ENCODE measurements at regions not wholly inside any gene's neighbourhood (a gene's known extent, or its start where the extent isn't known, plus 50 kb on each side); places are given as distances from the start of the nearest gene placed in this dataset.
A peak's percentile ranks its signal among the peaks of the same experiment; 100 is the strongest.

DNA sequence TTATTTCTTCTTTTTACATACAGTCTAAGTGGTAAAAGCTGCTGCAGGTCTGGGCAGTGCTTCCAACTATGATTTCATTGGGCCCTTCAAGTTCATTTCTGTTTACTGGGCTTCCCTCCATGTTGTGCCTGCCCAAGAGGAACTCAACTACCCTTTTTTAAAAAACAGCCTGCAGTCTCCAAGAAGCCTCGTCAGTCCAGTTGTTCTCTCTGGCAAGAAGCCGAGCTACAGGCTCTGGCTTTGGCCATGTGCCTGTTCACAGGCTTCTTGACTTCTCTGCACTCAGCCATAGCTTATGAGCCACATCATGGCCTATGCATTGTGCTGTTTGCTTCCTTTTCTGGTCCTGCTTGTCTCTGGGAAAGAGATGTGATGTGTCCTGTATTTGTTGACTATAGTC, 119.7 kb upstream of the PJA2 start:
- peak; percentile 17 for DNase-seq

DNA sequence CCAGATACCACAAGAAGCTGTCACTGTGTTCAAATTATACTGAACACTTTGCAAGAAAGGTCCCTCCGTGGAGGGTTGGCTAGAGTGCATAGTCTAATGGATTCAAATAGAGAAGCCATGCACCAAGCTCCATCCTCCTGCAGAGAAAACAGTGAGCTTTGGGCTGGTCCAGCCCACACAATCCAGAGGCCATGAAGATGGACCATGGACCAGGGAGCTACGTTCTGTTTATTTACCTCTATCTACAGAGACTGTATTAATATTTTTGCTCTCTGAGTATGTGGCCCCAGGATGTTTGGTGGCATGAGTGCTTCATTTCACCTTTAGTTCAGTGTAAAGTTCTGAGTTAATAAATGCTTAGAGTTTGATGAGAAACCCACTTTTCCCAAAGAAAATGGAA, 114.8 kb upstream of the PJA2 start:
- DNase-seq: no peak

DNA sequence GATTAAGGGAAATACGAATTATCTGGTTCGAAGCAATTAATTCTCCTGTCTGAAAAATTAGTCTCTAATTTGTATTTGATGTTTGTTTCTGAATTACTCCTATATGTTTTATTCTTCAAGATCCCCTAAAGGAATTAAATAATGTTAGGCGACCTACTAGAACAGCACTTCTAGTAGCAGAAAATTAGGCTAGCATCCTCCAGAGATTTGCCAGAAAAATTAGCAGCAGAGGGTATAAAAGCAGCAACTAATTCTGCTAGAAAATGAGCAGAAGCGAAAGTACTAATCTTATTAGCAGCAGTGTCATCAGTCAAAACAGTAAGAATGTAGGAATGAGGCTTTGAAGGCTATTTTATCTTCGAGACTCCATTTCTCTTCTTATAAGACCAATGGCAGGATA, 114.3 kb upstream of the PJA2 start:
- DNase-seq: no peak

DNA sequence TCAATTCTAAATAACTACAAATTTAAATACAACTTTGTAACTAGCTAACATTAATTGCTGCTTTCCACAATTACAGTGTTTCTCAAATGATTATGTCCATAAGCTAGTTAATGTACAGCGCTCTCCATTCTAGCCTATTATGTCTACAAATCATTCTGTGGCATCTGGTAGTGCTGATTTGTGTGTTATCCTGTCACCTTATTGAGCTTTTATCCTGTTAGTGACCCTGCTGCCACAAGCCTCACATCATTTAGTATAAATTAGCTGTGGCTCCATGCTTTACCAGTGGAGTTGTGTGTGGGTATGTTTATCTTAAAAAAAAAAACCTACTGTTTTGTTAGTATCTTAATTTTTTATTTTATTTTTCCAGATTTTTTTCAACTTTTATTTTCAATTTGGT, 112.6 kb upstream of the PJA2 start:
- peak; percentile 11 for DNase-seq

DNA sequence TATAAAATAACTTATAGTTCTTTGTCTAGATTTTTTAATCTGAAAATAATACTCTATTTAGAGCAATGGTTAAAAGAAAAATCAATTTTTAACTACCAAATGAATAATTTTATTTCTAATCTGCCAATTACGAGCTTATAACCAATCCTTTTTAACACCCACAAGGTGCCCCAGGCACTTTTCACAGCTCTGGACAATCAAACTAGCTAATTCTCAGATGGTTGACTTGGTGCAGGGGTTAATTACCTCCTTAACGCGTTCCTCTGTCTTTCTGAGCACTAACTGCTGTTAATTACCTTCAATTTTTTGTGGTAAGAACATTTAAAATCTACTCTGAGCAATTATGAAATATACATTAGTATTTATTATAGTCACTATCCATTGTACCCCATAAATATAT, 109.6 kb upstream of the PJA2 start:
- peak; percentile 84 for DNase-seq

DNA sequence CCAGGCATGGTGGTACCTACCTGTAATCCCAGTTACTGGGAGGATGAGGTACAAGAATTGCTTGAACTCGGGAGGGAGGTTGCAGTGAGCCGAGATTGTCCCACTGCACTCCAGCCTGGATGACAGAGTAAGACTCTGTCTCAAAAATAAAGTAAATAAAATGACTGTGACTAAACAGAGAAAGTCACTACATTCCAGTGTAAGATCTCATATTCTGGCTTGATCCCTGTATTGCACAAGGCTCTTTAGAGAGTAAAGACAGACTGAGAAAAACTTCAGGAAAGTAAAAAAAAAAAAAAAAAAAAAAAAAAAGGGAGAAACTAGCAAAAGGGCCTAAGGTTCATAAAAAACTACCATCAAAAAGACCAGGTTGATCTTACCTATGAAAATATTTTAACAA, 106.6 kb upstream of the PJA2 start:
- DNase-seq: no peak

DNA sequence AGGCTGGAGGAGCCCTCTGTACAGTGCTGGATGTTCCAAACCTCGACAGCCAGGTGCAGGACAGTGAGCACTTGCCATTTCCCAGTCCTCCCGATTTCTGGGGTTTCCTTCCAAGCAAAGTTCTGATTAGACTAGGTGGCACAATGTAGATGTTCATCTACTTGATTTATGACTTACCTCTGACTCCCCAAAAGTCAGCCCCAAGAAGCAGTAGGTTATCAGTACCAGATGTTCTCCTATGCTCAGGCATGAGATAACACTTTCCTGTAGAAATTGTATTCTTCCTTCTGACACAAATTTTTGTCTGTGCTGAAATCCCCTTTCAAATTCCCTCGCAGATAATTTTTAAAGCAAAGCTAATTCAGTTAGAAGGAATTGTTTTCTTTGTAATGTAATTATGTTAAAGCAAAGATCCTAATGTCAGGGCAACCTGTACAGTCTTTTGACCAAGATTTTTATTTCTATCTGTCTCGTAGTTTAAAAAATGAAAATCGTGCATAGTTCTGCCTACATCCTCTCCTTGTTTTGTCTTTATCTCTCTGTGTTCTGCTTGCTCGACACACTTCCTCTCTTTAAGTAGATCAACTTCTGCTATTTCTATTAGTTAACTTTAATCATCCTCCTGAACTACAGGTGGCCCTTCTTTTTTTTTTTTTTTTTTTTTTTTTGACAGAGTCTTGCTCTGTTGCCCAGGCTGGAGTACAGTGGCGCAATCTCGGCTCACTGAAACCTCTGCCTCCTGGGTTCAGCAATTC, 102.4 kb upstream of the PJA2 start:
- no peak for DNase-seq

DNA sequence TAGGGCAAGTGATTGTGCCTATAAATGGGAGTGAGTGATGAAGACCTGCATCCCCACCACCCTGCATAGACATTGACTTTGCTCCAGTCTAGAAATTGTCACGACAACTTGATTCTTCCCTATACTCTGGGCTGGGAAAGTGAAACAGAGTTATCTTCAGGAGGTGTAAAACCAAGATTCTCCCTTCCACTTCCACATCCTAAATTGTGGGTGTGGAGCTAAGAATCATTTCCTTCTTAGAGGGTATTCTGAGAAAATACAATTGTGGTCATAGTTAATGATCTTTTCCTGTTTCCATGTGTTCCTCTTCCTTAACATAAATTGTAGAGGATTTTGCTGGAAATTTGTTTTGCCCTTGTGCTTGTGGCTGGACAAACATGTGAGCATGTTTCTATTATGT, 96.8 kb upstream of the PJA2 start:
- no peak for DNase-seq

DNA sequence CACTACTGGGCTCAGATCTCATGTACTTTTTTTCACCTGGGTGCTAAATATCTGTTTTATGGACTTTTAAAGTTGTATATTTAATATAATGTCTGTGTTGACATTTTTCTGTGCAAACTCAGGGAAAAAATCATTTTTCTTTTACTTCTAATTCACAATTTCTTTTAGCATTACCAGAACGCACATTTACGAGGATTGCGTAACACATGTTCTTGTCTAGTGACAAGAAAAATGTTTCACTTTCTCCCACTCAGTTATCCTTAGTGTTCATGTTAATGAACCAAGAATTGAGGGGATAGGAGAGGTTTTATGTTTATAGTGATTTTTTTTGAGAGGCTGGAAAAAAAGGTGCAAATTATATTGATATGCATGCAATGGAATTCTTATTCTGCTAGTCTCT, 86.3 kb upstream of the PJA2 start:
- DNase-seq: no peak

DNA sequence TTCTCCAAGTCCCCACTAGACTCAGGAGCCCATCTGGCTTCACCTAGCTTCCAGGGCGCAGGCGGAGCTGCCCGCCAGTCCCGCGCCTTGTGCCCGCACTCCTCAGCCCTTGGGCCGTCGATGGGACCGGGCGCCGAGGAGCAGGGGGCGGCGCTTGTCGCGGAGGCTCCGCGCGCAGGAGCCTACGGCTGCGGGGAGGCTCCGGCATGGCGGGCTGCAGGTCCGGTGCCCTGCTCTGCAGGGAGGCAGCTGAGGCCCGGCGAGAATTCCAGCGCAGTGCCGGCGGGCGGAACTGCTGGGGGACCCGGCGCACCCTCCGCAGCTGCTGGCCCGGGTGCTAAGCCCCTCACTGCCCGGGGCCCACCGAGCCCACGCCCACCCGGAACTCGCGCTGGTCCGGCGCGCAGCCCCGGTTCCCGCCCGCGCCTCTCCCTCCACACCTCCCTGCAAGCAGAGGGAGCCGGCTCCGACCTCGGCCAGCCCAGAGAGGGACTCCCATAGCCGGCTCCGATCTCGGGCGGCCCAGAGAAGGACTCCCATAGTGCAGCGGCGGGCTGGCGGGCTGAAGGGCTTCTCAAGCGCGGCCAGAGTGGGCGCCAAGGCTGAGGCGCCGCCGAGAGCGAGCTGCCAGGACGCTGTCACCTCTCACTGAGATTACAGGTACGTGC, 78.1 kb upstream of the PJA2 start:
- no peak for DNase-seq

DNA sequence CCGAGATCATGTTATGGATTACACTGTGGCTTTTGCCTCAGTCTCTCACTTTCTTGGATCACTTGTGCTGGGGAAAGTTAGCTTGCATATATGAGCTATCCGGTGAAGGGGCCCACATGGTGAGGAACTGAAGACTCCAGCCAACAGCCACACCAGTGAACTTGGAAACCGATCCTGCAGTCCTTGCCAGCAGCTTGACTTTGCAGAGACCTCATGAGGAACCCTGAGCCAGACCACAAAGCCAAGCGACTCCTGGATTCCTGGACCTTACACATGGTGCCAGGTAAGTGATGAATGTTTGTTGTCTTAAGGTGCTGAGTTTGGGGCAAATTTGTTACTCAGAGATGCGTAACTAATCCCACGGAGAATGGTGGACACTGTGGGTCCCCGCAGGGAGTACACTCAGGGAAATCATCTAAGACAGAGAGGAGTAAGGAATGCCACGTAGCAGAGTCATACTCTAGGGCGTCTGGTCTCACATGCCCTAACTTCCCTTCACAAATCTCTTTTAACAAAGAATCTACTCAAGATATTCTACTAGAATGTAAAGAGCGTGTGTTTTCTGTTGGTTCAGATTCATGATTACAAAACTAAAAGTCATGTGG, 76.5 kb upstream of the PJA2 start:
- DNase-seq: no peak

DNA sequence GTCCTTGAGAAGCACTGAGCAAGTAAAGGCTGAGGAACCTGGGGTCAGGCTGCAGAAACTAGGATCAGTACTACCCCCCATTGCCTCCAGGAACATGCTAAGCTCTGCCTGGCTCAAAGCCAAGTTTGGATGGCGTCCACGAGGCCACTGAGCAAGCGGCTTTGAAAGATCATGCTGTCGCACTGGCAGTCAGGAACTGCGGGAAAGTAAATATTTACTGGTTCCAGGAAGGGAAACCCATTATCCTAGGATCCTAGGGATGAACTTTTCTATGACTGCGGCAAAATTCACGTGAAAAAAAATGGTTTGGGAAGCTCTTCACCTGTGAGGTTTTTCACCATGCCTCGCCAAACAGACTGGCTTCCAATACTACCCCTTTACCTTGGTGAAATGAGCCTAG, 75.3 kb upstream of the PJA2 start:
- peak; percentile 98 for DNase-seq

DNA sequence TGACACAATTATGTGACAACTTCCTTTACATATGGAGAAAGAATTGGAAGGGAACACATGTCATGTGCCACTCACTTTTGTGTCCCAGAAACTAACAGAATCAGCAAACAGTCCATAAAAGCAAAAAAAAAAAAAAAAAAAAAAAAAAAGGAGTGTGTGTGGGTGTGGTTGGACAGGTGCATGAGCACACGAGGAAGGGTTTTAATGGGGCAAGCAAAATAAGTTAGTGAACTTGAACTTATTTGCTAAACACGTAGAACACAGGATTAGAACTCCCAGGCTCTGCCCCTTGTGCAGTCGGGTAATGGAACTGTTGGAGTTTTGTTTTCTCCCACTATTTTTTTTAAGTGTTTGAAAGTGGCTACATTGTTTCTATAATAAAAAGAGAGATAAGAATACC, 74.8 kb upstream of the PJA2 start:
- no peak for DNase-seq

DNA sequence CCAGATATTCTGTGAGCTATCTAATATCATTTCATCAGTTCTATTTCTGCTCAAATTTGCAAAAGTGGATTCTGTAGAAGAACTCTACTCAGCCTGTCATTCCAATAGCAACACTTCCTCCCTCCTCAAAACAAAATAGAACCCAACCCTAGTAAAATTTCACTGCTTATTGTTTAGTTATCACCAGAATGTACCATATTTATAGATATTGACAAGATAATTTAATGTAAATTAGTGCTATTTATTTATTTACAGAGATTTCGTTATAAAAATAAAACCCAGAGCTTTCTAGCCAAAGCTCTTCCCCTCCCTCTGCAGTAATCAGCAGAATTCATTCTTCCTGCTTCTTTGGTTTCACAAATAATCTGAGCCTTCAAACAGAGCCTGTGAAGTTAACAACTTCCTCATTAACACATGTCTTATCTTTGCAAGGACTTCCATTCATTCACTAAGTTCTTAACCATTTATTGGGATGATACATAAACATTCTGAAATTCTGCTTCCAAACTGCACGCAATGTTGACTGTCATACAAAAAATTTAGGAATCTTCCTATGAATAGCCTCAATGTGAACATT, 73.7 kb upstream of the PJA2 start:
- DNase-seq: peak; percentile 14

DNA sequence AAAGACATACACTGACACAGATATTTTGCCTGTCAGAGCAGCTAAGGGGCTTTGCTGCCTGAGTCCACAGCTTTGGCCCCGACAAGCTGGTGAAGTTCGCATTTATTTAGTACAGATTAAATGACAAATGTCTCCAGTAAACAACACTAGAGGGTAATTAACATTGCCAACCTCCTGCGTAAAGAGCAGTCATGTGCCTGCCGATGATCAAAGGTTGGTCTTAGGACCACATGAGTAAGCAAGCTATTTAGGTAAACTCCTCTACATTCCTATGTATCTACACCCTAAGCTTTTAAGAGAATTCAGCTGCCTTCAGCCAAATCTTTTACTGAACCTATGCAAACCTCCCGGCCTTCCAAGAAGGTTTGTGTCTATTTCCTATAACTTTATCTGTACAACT, 73.0 kb upstream of the PJA2 start:
- no peak for DNase-seq

DNA sequence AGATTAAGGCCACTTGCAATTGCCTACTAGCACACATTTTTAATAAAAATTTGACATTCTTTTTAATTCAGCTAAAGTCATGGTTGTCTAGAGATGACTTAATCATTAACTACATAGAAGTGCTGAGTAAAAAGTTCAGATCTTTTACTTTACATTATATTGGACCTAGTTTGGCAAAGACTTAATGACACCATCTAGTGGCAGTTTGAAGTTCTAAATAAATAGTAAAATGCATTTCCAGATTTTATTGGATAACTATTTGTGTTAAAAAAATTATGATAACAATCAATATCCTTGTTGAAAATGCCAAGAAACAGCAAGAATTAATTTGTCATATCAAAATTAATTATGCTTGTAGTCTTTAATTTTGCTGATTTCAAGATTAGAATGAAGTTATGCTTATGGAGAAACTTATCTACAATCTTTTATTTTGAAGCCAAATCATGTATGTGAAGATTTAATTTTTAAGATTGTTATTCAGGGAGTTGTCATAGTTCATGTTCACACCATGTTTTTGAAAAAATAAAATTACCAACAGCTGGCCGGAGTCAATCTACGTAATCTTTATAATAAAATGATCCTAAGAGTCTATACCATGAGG, 69.6 kb upstream of the PJA2 start:
- DNase-seq: peak; percentile 51

DNA sequence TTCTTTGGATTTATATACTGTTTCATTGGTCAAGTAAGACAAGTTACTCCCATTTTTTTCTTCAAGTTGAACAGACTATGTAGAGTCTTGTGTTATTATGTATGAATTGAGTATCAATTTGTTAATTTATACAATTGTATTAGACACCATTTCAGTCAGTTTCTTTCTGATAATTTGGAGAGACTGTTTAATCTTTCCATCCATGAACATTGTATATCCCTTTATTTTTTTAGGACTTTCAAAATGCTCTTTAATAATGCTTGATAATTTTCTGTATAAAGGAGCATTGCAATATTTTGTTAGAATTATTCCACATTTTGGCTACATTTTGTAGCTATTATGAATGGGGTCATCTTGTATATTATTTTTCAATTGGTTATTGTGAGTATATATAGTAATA, 69.1 kb upstream of the PJA2 start:
- no peak for DNase-seq

DNA sequence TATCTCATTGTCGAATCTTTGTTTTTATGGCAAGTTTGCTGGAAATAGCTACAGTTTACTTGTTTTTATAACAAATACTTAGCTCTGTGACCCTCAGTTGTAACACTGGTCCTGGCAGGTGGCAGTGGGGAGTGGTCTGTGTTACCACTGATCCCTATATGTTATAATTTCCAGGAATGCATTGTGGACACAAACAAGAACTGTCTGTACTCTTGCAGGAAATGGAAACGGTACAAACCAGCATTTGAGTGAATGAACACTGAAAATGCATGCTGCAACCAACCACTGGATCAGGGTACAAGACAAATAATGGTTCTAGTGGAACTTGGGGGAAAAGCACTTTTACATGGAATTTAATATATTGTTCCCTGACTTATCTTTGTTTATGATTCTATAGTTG, 66.5 kb upstream of the PJA2 start:
- peak; percentile 10 for DNase-seq

DNA sequence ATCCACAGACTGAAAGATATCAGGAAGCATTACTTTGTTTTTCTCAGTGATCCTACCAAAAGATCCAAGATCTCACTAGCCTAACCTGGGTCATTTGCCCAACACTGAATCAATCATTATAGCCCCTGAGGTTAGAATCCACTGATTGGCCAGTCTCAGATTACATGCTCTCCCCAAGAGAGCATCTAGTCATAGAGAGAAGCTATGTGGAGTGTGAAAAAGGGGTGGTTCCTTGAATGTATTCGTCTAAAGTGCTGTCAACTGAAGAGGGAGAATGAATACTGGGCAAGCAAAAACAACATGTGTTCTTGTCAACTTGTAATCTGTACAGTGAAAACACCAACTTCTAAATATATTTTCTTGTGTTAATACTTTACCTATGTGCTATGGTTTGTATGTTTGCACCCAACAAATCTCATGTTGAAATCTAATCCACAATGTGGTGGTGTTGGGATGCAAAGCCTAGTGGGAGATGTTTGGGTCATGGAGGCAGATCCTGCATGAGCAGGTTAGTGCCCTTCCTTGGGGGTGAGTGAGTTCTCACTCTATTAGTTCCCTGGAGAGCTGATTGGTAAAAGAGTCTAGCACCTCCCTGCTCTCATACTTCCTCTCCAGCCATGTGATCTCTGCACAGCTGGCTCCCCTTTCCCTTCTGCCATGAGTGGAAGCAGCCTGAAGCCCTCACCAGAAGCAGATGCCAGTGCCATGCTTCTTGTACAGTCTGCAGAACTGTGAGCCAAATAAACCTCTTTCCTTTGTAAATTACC, 60.3 kb upstream of the PJA2 start:
- DNase-seq: no peak

DNA sequence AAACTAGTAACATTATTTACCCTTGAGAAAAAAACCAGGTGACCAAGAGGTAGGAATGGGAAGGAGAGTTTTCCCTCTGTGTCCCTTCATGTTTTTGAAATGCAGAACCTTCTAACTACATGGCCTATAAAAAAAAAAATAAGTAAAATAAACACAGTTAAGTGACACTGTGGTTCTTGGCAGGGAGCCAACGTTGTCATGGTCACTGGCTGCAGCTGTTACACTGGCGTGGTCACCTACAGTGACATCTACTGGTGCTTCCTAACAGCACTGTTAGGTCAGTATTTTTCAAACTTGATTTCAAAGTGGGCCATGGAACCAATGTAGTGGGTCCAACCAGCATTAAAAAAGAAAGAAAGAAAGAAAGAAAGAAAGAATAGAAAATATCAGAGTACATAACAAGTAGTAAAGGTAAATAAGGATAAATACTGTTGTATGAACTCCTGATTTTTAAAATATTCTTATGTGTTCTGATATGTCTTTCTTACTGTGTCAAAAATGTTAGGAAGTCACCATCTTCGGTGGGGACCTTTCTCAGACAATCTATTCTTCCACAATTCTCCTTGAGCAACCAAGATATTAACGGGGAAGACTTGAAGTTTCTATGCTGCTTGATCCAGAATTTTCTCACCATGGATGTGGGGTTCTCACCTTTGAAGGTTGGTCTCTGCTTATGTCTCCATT, 59.1 kb upstream of the PJA2 start:
- DNase-seq: peak; percentile 97

DNA sequence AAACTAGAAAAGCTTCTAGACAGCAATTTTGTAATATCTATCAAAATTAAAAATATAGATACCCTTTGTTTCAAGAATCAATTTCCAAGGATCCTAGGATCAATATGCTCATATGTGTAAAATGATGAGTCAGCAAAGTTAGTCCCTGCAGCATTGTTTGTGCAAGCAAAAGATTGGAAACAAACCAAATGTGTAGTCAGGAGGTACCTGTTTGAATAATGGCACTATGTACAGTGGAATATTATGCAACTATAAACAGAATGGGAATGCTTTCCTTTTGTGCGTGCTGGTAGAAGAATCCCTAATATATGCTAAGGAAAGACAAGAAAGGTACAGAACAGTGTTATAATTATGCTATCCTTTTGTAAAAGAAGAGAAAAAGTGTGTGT, 58.5 kb upstream of the PJA2 start:
- DNase-seq: peak; percentile 51

DNA sequence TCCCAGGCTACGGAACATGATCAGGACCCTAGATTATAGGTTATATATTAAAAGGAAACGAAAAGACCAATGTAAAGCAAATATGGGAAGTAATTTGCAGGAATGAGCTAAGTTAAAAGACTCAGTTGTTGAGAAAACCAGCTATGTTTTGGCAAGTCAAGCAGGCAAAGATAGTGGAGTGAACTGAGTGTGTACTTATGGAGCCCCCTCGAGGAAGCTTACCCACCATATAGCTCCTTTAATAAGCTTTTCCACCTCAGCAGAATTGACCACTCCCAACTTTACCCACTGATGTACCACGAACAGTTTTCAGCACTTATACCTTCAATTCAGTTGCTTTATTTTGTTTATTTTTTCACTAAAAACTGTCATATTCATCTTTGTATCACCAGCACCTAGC, 57.3 kb upstream of the PJA2 start:
- no peak for DNase-seq
